Panc1 (cell line): ENCODE measurements at regions not wholly inside any gene's neighbourhood (a gene's known extent, or its start where the extent isn't known, plus 50 kb on each side); places are given as distances from the start of the nearest gene placed in this dataset.

Source experiments
- POLR2AphosphoS5 ChIP-seq: IDR thresholded peaks from 2 replicates; pipeline ENCODE4 v1.6.1; 2012; ENCODE audit warnings: mild to moderate bottlenecking, low read depth, low read length, moderate library complexity
- SIN3A ChIP-seq: IDR thresholded peaks from 2 replicates; pipeline ENCODE4 v1.6.1; 2012; ENCODE audit warnings: low read depth, mild to moderate bottlenecking, low read length, moderate library complexity, borderline replicate concordance; ENCODE audit not compliant: insufficient read depth
- TCF7L2 ChIP-seq: IDR thresholded peaks from 2 replicates; pipeline ENCODE4 v1.6.1; 2011; ENCODE audit warnings: mild to moderate bottlenecking, low read depth, low read length, inconsistent platforms
- TF ChIP-seq, protein P1 (sequence below): fragments of 450-650 bp; IDR thresholded peaks from 2 replicates; pipeline ENCODE4 v1.5.1; 2017; ENCODE audit warnings: mild to moderate bottlenecking
- TF ChIP-seq, protein P2 (sequence below), 2 experiments: IDR thresholded peaks; 2 replicates each; pipeline ENCODE4 v1.6.1; 2011 to 2012; ENCODE audit warnings: low read depth in 2 of 2, control low read depth in 1 of 2, low read length in 1 of 2, mild to moderate bottlenecking in 1 of 2, moderate library complexity in 1 of 2; ENCODE audit not compliant: insufficient read depth in 1 of 2

DNA sequence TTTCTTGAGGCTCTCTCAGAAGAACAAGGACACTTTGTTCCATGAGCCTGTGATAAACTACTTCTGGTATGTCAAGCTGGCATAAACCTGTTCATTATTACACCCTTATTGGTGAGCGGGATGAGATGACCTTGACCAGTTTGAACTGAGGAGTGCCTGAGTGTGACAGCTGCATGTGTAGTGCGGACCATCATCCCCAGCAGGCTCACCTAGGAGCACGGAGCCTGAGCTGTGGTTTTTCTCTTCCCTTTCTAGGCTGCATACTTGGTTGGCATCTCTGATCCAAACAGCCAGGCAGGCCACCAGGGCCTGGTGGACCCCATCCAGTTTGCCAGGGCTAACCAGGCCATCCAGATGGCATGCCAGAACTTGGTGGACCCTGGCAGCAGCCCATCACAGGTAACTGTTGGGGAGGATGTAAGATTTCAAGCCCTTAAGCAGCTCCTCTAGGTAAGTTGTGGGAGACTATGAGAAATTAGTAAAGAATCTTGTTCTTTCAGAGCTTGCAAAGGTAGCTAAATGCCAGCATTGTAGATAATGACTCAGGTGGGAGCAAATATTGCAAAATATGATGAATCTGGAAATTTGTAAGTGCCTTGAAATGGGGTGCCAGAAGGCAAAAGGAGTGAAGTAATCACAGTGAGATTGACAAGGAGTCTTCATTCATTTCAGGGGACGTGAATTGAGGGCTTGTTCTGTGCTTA, 288.9 kb upstream of the TPM1 start:
- TF ChIP-seq, protein P1, sequence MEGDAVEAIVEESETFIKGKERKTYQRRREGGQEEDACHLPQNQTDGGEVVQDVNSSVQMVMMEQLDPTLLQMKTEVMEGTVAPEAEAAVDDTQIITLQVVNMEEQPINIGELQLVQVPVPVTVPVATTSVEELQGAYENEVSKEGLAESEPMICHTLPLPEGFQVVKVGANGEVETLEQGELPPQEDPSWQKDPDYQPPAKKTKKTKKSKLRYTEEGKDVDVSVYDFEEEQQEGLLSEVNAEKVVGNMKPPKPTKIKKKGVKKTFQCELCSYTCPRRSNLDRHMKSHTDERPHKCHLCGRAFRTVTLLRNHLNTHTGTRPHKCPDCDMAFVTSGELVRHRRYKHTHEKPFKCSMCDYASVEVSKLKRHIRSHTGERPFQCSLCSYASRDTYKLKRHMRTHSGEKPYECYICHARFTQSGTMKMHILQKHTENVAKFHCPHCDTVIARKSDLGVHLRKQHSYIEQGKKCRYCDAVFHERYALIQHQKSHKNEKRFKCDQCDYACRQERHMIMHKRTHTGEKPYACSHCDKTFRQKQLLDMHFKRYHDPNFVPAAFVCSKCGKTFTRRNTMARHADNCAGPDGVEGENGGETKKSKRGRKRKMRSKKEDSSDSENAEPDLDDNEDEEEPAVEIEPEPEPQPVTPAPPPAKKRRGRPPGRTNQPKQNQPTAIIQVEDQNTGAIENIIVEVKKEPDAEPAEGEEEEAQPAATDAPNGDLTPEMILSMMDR: no peak
- TF ChIP-seq, protein P2, sequence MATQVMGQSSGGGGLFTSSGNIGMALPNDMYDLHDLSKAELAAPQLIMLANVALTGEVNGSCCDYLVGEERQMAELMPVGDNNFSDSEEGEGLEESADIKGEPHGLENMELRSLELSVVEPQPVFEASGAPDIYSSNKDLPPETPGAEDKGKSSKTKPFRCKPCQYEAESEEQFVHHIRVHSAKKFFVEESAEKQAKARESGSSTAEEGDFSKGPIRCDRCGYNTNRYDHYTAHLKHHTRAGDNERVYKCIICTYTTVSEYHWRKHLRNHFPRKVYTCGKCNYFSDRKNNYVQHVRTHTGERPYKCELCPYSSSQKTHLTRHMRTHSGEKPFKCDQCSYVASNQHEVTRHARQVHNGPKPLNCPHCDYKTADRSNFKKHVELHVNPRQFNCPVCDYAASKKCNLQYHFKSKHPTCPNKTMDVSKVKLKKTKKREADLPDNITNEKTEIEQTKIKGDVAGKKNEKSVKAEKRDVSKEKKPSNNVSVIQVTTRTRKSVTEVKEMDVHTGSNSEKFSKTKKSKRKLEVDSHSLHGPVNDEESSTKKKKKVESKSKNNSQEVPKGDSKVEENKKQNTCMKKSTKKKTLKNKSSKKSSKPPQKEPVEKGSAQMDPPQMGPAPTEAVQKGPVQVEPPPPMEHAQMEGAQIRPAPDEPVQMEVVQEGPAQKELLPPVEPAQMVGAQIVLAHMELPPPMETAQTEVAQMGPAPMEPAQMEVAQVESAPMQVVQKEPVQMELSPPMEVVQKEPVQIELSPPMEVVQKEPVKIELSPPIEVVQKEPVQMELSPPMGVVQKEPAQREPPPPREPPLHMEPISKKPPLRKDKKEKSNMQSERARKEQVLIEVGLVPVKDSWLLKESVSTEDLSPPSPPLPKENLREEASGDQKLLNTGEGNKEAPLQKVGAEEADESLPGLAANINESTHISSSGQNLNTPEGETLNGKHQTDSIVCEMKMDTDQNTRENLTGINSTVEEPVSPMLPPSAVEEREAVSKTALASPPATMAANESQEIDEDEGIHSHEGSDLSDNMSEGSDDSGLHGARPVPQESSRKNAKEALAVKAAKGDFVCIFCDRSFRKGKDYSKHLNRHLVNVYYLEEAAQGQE (IDR thresholded peaks at IDR 0.05; ENCODE audit: insufficient read depth in 1 of 2, low read depth in 2 of 2, low read length in 1 of 2): no peak
- TF ChIP-seq SIN3A (no peak), POLR2AphosphoS5 (no peak), TCF7L2 (no peak)
